GM19324 (cell line): ENCODE measurements at regions not wholly inside any gene's neighbourhood (a gene's known extent, or its start where the extent isn't known, plus 50 kb on each side); places are given as distances from the start of the nearest gene placed in this dataset.
"Not testable (repeated sequence)": the region's sequence is repeated elsewhere in the genome, so short reads cannot be mapped to it uniquely, and the experiment has no call there.

Experiments
- ATAC-seq: cut with Tn5 transposase; IDR thresholded peaks from one replicate; pipeline ENCODE4 v1.9.1; 2021; ENCODE audit warnings: mild to moderate bottlenecking, moderate library complexity; ENCODE audit not compliant: unreplicated experiment, low FRiP score

- ATAC-seq, result no peak
Measured at GRCh38 chr7:113030489-113030888, 56.1 kb downstream of the GPR85 start.

DNA sequence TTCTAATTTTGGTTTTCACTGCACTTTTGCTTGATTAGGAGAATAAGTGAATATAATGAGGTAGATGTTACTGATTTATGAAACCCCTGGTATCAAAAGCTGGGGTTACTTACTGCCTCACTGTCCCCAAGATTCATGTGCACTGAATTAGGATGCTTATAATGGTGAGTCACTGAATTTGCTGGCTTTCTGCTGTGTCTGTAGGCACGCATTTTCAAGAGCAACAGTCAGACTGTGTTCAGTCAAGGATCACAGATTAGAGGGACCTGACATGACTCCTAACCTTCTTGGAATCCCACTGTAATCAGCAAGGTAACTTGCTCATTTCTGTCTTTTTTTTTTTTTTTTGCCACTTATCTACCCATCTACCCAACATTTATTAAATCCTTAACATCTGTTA, 59.7 kb downstream of the GPR85 start:
- no peak for ATAC-seq

- not testable (repeated sequence) for ATAC-seq
Measured at GRCh38 chr7:113017144-113017857, 69.3 kb downstream of the GPR85 start.

DNA sequence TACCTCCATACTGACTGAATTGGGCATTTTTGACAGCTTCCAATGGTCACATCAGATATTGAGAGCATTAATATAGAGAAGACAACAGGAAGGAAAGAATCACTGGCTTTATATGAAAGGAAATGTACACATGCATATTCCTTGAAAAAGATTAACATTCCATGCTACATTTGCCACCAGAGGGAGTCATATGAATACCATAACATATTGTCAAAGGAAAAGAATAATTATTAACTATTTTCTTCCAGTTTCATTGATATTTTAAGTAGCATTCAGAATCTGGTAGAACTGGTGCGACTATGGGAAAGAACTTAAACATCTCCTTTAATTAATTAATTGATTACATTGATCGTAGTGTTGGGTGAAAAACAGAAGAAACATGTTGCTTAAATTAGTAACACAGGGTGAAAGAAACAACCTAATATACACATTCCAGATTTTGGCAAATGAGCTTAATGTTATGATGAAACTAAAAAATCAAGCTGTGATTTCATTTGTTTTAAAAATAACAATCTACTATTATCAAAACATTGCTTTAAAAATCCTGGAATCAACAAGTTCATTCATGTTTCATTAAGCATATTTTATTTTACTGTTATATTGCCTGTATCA, 71.5 kb downstream of the GPR85 start:
- no peak for ATAC-seq

DNA sequence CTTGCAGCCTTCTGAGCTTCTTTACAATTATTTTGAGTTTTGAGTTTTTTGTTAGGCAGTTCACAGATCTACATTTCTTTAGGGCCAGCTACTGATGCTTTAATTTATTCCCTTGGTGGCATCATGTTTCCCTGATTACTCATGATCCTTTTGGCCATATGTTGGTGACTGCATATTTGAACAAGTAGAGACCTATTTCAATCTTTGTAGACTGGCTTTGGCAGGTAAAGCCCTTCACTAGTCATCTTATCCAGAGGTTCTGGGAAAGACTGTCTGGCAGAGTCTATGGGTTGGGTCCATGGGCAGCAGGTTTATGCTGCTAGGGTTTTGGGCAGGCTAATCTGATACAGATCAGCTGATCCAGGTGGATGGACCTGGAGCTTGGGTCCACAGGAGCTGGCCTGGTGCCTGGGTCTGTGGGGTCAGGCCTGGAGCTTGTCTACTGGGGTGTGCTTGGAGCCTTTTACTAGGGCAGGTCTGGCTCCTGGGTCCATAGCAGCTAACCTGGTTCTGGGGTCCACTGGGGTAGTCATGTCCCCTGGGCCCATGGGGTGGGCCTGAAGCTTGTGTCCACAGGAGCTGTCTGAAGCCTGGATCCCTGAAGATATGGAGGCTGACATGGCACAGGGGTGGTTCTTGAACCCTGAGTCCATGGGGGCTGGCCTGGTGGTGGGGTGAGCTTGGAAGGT, 72.7 kb downstream of the GPR85 start:
- ATAC-seq, result no peak

GRCh38 chr7:113012862-113013261, 73.8 kb downstream of the GPR85 start:
- not testable (repeated sequence) for ATAC-seq

- no peak for ATAC-seq
Measured at GRCh38 chr7:113010377-113010776, 76.2 kb downstream of the GPR85 start.

DNA sequence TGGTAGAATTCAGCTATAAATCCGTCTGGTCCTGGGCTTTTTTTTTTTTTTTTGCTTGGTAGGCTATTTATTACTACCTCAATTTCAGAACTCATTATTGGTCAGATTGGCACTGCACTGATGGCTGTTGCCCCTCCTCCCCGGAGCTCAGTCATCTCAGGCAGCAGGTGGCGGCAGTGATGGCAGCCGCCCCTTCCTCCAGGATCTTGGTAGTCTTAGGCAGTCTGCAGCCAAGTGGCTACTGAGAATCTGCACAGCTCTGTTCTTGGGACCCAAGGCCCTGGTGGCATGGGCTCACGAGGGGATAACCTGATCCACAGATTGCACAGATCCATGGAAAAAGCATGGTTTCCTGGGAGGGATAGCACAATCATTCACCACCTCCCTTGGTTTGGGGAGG, 77.9 kb downstream of the GPR85 start:
- ATAC-seq, result no peak

- ATAC-seq, result no peak
Measured at GRCh38 chr7:113004726-113005454, 81.7 kb downstream of the GPR85 start.

DNA sequence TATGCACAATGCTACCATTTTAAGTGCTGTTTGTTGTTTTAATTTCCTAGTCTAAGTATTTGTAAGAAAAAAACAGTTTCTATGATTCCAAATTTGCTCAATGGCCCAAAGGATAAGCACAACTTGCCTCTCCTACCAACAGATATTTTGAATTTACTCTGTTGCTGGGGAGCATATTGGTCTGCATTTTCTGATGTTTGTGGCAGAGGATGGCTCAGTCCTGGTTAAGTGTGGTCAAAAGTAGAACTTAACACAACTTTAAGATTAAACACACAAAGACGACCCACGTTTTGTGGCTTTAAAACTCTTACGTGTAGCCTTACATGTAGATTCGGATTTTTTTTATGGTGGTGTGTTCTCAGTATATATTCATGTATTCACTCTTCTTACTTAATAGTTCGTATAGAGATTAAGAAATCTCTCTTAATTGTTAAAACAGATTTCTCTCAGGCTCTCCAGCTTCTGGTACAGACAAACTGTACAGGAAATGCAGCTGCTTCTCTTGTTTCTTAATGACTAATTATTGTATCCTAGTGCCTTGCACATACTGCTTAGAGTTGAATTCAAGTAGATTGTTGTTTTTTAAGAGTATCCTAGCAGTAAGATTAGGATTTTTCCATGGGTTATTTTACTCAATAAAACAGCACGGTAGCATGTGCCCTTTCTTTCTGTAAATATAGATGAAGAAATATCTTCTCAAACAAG, 86.2 kb downstream of the GPR85 start:
- no peak for ATAC-seq

DNA sequence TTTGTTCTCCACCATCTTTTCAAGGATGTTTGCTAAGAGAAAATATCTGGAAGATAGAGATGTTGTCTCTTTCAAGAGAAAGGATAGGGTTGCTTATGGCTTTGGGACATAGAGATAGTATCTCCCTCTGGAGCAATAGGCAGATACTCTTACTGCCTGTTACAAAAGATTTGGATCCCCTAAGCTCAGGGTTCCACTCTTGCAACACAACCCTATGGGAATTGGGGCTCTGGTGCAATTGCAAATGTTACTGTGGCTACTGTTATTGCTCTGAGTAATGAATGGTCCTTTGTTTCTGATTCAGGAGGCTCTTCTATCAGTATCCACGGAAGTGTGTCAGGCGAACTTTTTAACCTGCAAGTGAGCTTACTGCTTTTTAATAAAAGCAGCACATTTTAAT, 88.8 kb downstream of the GPR85 start:
- ATAC-seq, result no peak

- ATAC-seq, result no peak
Measured at GRCh38 chr7:112996331-112996871, 90.2 kb downstream of the GPR85 start.

DNA sequence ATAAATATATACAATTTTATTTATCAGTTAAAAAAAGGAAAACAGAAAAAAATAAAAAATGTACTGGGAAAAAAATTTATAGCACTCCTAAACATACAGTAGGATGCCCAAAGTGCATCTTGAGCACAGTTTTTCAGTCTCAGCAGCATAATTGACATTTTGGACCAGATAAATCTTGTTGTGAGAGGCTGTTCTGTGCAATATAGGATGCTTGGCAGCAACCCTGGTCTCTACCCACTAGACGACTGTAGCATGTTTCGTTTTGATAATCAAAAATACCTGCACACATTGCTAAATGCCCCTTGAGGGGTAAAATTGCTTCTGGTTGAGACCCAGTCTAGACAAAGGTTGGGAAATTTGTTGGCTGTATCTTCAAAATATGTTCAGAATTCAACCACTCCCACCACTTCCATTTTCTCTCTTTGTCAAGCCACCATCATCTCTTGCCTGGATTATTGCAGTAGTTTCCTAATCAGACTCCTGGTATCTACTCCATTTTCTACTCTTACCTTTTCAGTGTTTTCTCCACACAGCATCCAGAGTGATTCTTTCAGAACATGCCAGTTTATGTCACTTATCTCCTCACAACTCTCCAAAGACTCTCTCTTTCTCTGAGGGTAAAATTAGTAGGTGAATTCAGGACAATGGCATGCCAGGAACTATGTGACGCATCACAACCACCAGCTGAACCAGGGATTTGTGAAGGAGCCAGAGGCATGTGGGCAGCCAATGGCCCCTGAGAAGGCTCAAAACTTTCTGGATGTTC, 91.4 kb downstream of the GPR85 start:
- no peak for ATAC-seq

GRCh38 chr7:112994656-112995055, 92.0 kb downstream of the GPR85 start:
- ATAC-seq, result no peak

- ATAC-seq, result no peak
Measured at GRCh38 chr7:112990624-112991023, 96.0 kb downstream of the GPR85 start.

- no peak for ATAC-seq
Measured at GRCh38 chr7:112989531-112989930, 97.1 kb downstream of the GPR85 start.

DNA sequence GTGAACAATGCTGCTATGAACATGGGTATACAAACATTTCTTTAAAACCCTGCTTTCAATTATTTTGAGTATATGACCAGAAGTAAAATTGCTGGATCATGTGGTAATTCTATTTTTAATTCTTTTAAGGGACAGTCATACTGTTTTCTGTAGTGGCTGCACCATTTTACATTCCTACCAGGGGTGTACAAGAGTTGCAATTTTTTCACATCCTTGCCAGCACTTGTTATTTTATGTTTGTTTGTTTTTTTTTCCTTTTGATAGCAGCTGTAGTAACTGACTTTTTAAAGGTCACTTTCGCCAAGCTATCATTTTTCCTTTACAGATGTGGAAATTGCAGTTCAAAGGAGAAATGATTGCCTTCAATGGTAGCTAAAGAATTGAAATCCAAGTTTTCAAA, 99.5 kb downstream of the GPR85 start:
- ATAC-seq, result no peak

GRCh38 chr7:112986256-112987031, 100.2 kb downstream of the GPR85 start:
- no peak for ATAC-seq
